SK-N-MC (cell line): ENCODE measurements at regions not wholly inside any gene's neighbourhood (a gene's known extent, or its start where the extent isn't known, plus 50 kb on each side); places are given as distances from the start of the nearest gene placed in this dataset.

Experiments used
- EZH2 ChIP-seq: fragments of 200-600 bp; sonication (generic); IDR thresholded peaks from one replicate; pipeline ENCODE4 v1.6.1; 2017; ENCODE audit warnings: antibody characterized with exemption
- FOXP2 ChIP-seq: optimal IDR thresholded peaks from 2 replicates; pipeline ENCODE3; 2011; ENCODE audit warnings: mild to moderate bottlenecking, moderate library complexity; ENCODE audit not compliant: insufficient read depth; ENCODE audit errors: extremely low read length, control extremely low read depth
- POLR2AphosphoS5 ChIP-seq: IDR thresholded peaks from 2 replicates; pipeline ENCODE4 v1.6.1; 2012; ENCODE audit warnings: mild to moderate bottlenecking, low read depth, low read length, borderline replicate concordance

GRCh38 chr5:17879276-17879675, 245.0 kb downstream of the TAF11L14 start:
- no peak for TF ChIP-seq POLR2AphosphoS5
- TF ChIP-seq EZH2, result no peak
- TF ChIP-seq FOXP2, result no peak
